Naive thymus-derived CD8-positive, alpha-beta T cell (primary cell): ENCODE measurements at regions not wholly inside any gene's neighbourhood (a gene's known extent, or its start where the extent isn't known, plus 50 kb on each side); places are given as distances from the start of the nearest gene placed in this dataset.

Experiments used
- ATAC-seq, 2 donors: fragments of 150-1000 bp; cut with Tn5 transposase in 1 of 2; sonication (Bioruptor Pico), chemical (Tn5 transposase) in 1 of 2; 1 replicate in 1 of 2; 2 replicates in 1 of 2; pipeline ENCODE4 v1.10.0; 2021; ENCODE audit warnings: mild to moderate bottlenecking in 2 of 2, moderate library complexity in 2 of 2
- POLR2A ChIA-PET: fragments of 350-600 bp; sonication (Branson Sonifier 250); formaldehyde crosslinking; loops from one replicate; lab custom pipeline; 2021; ENCODE audit warnings: antibody characterized with exemption; lab: Charles Lee
- DNase-seq, 10 donors: peaks; one replicate each; pipeline versions ENCODE4 v3.0.0 to v3.0.0-alpha.2; 2020 to 2022
- H3K27ac Mint-ChIP-seq, 10 donors: one replicate each; pipeline ENCODE4 v1.8.0; 2020 to 2022; ENCODE audit warnings: mild to moderate bottlenecking in 10 of 10, mixed read lengths in 10 of 10, moderate library complexity in 4 of 10, inconsistent platforms in 1 of 10
- H3K27me3 Mint-ChIP-seq, 5 donors: one replicate each; pipeline ENCODE4 v1.8.0; 2021 to 2022; ENCODE audit warnings: mixed read lengths in 5 of 5
- H3K36me3 Mint-ChIP-seq, 3 donors: one replicate each; pipeline ENCODE4 v1.8.0; 2020 to 2022; ENCODE audit warnings: mixed read lengths in 3 of 3, mild to moderate bottlenecking in 2 of 3, inconsistent platforms in 1 of 3
- H3K4me1 Mint-ChIP-seq, 4 donors: one replicate each; pipeline ENCODE4 v1.8.0; 2021 to 2022; ENCODE audit warnings: mixed read lengths in 4 of 4
- H3K4me3 Mint-ChIP-seq, 10 donors: one replicate each; pipeline ENCODE4 v1.8.0; 2020 to 2022; ENCODE audit warnings: mild to moderate bottlenecking in 10 of 10, mixed read lengths in 10 of 10, moderate library complexity in 6 of 10, inconsistent platforms in 1 of 10
- H3K9me3 Mint-ChIP-seq, 9 donors: one replicate each; pipeline ENCODE4 v1.8.0; 2020 to 2022; ENCODE audit warnings: mixed read lengths in 9 of 9, mild to moderate bottlenecking in 3 of 9, inconsistent platforms in 1 of 9, moderate library complexity in 1 of 9

DNA sequence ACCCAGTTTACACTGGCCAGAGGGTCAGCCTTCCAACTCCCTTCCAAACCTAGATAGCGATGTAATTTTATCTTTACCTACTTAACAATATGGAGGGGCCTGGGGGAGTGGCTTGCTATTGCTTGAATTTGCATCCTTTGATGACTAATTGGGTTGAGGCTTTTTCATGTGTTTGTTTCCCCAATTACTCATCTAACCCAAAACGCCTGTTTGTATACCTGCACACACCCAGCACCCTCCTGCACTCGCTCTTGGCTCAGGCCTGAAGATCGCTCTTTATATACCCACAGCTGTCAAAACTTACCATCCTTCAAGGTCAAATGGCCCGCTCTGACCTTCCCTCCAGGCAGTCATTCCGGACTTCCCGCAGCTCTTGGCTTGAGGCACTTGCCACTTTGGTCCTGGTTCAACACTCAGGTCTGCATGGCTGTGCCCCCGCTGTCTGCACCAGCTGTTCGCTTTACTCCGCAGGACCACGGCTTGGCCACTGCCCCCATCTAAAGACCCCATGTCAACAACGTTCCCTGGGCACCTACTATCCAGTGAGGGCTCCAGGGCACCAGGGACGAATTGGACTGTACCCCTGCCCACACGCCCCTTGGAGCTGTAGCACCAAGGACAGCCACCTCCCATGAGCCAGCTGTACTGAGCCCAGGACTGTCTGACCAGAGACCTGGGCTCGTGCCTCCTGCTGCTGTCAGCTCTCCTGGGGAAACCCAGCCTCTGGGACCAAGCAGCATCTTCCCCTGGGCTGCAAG, 76.1 kb upstream of the ADAMTS2 start:
- ATAC-seq, result no peak

DNA sequence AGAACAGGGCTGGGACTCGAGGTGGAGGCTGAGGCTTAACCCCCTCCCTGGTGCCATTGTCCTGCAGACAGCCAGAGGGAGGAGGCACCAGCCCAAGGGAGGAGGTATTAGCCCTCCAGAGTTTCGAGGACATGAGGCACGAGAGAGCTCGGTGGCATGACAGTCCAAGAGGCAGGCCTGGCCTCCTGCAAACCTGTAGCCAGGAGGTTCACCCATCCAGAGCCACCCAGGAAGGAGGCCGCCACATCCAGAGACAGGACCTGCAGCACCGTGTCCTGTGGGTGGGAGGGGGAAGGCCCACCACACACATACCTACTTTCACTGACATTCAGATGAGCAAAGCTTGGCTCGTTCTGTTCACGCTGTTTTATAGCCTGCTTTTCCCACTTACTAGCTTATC, 75.2 kb upstream of the ADAMTS2 start:
- H3K9me3 Mint-ChIP-seq, result no peaks in the 10 kb centered on the region
- POLR2A ChIA-PET, result no interaction called here
- no peak for ATAC-seq

More for the DNA sequence above, 76.1 kb upstream of the ADAMTS2 start:
- no peaks in the 10 kb centered on the region for H3K4me1 Mint-ChIP-seq
- no peak for DNase-seq
- POLR2A ChIA-PET, result no interaction called here
- no peak overlapping the region for H3K27ac Mint-ChIP-seq
- no peaks in the 10 kb centered on the region for H3K36me3 Mint-ChIP-seq
- H3K4me3 Mint-ChIP-seq, result no peak overlapping the region
- peaks cover 0 to 38% (median 18%) of the 10 kb centered on the region in 5 donors for H3K27me3 Mint-ChIP-seq
- H3K9me3 Mint-ChIP-seq, result no peaks in the 10 kb centered on the region

DNA sequence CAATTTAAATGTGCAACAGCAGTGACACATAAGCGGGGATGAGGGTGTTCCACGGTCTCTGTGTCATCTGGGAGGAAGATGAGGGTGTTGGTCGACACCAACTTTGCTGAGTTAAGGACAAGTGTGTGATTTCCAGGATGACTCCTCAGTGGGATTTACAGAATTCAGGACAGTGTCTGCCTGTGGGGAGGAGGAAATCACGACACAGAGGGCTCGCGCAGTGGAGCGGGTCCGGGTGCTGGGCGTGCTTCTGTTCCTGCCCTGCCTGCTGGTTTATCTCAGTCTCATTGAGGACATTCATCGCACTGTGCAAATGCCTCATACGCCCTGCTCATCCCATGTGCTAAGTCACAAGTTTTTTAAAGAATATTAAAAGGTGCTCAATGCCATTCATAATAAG, 73.7 kb upstream of the ADAMTS2 start:
- no peaks in the 10 kb centered on the region for H3K36me3 Mint-ChIP-seq
- POLR2A ChIA-PET, result no interaction called here
- H3K27ac Mint-ChIP-seq, result no peak overlapping the region
- ATAC-seq (no peak), DNase-seq (no peak)
- no peaks in the 10 kb centered on the region for H3K4me1 Mint-ChIP-seq
- no peaks in the 10 kb centered on the region for H3K9me3 Mint-ChIP-seq
- H3K27me3 Mint-ChIP-seq, result peaks cover 0 to 44% (median 24%) of the 10 kb centered on the region in 5 donors
- no peak overlapping the region for H3K4me3 Mint-ChIP-seq

More for the DNA sequence above, 75.2 kb upstream of the ADAMTS2 start:
- peaks cover 0 to 44% (median 24%) of the 10 kb centered on the region in 5 donors for H3K27me3 Mint-ChIP-seq
- no peaks in the 10 kb centered on the region for H3K36me3 Mint-ChIP-seq
- no peaks in the 10 kb centered on the region for H3K4me1 Mint-ChIP-seq
- no peak overlapping the region for H3K4me3 Mint-ChIP-seq
- DNase-seq, result no peak
- H3K27ac Mint-ChIP-seq, result no peak overlapping the region

DNA sequence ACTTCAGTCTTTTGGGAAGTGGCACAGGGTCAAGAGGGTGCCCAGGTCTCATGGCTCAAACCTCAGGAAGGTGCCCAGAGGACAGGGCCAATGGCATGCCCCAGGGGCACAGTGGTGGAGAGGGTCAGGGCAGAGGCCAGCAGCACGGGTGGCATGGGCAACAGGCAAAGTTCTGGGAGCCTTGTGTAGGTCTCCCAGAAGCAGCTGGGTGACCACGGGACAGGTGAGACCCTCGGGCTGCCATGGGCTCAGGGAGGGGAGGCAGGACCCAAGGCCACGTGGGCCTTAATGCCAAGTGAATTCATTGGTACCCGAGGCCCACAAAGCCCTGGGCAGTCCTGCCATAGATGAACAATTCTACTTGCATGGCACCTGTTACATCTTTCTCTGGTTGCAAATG, 72.4 kb upstream of the ADAMTS2 start:
- DNase-seq, result no peak
- Mint-ChIP-seq H3K9me3 (no peaks in the 10 kb centered on the region), H3K4me1 (no peaks in the 10 kb centered on the region), H3K36me3 (no peaks in the 10 kb centered on the region), H3K27me3 (peaks cover 0 to 35% (median 24%) of the 10 kb centered on the region in 5 donors), H3K27ac (no peak overlapping the region), H3K4me3 (no peak overlapping the region)
- POLR2A ChIA-PET, result no interaction called here
- no peak for ATAC-seq

DNA sequence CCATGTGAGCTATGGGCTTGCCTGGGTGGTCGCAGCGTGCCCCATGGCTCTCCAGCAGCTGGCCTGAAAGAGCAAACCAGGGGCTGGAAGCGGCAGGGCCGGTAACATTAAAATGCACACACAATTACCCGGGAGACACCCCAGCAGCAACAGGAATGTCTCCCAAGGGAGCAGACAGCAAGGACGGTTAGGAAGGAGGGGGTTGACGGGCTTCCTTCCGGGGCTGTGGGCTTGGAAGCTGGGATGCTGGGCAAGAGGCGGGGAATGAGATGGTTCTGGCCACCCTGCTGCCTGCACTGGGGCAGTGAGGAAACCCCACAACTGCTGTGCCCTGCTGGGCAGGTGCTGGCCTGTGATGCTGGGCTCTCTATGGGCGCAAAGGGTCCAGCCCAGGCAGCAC, 71.8 kb upstream of the ADAMTS2 start:
- Mint-ChIP-seq H3K9me3 (no peaks in the 10 kb centered on the region), H3K27ac (no peak overlapping the region), H3K4me3 (no peak overlapping the region), H3K36me3 (no peaks in the 10 kb centered on the region), H3K27me3 (peaks cover 0 to 28% (median 23%) of the 10 kb centered on the region in 5 donors), H3K4me1 (no peaks in the 10 kb centered on the region)
- ATAC-seq (no peak), DNase-seq (no peak)
- POLR2A ChIA-PET, result no interaction called here

DNA sequence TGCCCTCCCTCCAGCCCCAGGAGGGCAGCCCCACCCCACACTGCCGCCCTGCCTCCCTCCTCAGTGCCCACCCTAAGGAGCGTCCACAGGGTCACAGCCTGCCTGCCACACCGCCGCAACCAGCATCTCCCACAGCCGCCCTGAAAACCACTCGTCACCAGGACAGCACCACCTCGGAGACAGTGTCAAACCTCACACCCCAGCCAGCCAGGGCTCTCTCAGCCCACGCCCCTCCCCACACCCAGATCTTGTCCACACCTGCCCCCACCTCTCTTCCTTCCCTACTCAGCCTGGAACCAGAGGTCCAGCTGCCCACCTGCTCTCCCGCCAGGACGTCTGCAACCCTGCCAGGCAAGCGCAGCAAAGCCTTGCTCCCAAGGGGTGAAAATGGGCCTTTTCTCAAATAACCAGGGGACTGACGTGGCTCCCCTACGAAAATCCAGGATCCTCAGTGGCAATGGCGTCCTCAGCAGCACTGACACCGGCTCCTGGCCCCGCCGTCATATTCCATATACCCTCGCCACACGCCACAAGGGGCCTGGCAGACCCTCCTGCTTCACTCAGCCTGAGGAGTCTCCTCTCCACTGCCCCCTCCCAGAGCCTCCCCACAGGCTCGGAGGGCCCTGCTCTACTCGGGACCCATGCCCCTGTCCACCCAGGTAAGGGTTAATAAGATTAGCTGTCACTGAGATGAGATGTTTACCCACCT, 71.0 kb upstream of the ADAMTS2 start:
- peak in 1 of 10 donors; percentile 13 for DNase-seq
- Mint-ChIP-seq H3K4me3 (no peak overlapping the region), H3K27ac (no peak overlapping the region), H3K27me3 (peaks cover 0 to 24% (median 15%) of the 10 kb centered on the region in 5 donors), H3K4me1 (no peaks in the 10 kb centered on the region), H3K9me3 (no peaks in the 10 kb centered on the region), H3K36me3 (no peaks in the 10 kb centered on the region)
- POLR2A ChIA-PET, result no interaction called here
- ATAC-seq, result no peak

DNA sequence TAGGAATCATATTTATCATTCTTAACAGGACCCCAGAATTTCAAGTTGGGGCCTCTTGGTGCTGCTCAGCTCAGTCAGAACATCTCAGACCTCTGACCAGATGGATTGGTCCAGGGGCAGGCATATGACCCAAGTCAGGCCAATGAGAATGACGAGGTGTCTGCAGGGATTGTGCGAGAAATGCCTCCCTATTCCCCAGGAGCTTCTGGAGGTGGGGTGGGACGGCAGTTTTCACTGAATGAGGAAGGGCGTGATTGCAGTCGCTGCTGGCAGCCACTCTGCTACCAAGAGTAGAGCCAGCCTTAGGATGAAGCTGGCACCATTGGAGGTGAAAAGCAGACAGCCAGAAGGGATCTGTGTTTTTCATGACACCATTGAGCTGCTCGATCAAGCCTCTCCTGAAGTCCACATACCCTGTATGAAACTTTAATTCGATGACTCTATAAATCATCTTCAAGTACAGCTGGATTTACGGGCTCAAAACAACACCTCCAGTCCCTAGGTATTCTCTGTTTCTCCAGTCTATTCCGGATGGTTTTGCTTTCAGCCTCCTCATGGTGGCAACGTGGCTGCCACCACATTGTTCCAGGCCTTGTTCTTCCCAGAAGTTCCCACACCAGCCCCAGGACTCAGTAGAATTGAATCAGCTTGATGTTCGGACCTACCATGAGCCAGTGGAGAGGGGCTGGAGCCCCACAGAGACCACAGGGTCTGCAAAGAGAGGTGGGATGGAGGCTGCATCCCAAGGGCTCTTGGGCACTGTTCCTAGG, 70.2 kb upstream of the ADAMTS2 start:
- H3K4me3 Mint-ChIP-seq, result no peak overlapping the region
- no peaks in the 10 kb centered on the region for H3K9me3 Mint-ChIP-seq
- no peak for ATAC-seq
- H3K27ac Mint-ChIP-seq, result no peak overlapping the region
- POLR2A ChIA-PET, result interaction anchor here (1.3 kb wide), 1 partner anchor 12 kb away, joined by 3 read pairs; no protein-coding TSS in a partner anchor
- no peaks in the 10 kb centered on the region for H3K36me3 Mint-ChIP-seq
- H3K27me3 Mint-ChIP-seq, result peaks cover 0 to 24% (median 12%) of the 10 kb centered on the region in 5 donors
- peak in 1 of 10 donors; percentile 3 for DNase-seq
- no peaks in the 10 kb centered on the region for H3K4me1 Mint-ChIP-seq

DNA sequence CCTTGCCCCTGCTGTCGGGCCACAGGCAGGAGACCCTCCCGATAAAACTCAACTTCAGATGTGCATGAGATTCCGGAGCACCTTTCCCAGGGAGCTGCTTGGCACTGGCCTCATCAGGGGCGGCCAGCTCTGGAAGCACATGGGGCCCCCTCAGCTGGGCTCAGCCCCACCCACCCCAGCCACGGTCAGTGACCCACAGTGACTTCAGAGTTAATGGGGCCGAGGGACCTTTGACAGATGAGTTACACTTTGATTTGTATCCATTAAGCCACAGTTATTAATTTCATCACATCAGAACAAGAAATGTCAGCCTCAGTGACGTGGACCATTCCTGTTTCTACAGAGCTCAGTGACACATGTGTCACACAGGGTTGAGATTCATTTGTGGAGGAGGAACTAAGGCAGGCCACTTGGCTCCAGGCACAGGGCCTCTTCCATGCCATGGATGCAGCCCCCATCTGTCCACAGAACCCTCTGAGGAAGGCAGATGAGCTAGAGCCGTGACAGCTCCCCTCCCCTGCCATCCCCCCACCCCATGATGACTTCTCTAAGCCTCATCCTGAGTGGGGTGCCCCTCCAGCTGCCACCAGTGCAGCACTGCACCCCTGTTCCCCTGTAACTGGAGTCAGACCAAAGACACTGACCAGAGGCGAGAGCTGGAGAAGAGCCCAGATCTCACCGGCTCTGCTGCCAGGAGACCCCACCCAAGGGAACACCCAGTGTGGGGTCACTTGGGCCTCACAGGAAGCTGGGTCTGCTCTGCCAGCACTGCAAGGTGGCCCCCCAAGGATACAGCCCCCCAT, 69.4 kb upstream of the ADAMTS2 start:
- Mint-ChIP-seq H3K9me3 (no peaks in the 10 kb centered on the region), H3K4me3 (no peak overlapping the region), H3K27me3 (peaks cover 0 to 24% (median 12%) of the 10 kb centered on the region in 5 donors), H3K27ac (no peak overlapping the region), H3K4me1 (no peaks in the 10 kb centered on the region), H3K36me3 (no peaks in the 10 kb centered on the region)
- DNase-seq, result peak in 1 of 10 donors; percentile 5
- no peak for ATAC-seq
- POLR2A ChIA-PET, result interaction anchor here (1.3 kb wide), 1 partner anchor 13 kb away, joined by 3 read pairs; no protein-coding TSS in a partner anchor

DNA sequence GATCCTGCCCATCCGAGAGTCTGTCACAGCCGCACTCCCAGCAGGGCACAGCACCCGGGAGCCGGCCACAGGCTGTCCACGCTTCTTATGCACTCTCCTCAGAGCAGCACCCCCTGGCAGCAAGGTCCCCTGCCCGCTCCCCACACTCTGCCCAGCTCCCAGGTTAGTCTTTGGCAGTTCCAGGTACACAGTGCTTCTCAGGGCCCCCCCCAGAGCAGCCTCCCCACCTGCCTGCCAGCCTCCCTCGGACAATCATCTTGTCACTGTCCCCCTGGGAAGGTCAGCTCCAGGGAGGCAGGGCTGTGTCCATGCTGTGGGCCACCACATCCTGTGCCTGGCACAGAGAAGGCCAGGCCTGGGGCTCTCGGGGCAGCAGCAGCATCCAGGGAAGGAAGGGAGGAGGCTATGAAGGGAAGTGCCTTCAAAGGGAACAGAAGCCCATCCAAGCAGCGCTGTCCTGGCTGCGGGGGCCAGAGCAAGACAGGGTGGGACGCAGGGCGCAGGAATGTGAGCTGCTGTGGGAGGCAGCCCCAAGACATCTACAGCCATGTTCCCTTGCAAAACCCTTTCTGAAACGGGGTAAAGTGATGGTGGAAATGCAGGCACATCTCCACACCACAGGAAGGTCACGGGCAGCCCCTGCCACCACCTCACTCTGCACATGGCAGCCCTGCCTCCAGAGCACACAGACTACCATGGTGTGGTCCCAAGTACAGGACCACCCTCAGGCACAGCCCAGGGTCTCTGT, 68.6 kb upstream of the ADAMTS2 start:
- no peak for ATAC-seq
- POLR2A ChIA-PET, result interaction anchor here (1.3 kb wide), 1 partner anchor 13 kb away, joined by 3 read pairs; no protein-coding TSS in a partner anchor
- Mint-ChIP-seq H3K4me3 (no peak overlapping the region), H3K36me3 (no peaks in the 10 kb centered on the region), H3K4me1 (no peaks in the 10 kb centered on the region), H3K27ac (peak overlapping the region in 1 of 10 donors; percentile 77), H3K27me3 (peaks cover 0 to 23% (median 12%) of the 10 kb centered on the region in 5 donors), H3K9me3 (no peaks in the 10 kb centered on the region)
- DNase-seq, result peak in 1 of 10 donors; percentile 10

DNA sequence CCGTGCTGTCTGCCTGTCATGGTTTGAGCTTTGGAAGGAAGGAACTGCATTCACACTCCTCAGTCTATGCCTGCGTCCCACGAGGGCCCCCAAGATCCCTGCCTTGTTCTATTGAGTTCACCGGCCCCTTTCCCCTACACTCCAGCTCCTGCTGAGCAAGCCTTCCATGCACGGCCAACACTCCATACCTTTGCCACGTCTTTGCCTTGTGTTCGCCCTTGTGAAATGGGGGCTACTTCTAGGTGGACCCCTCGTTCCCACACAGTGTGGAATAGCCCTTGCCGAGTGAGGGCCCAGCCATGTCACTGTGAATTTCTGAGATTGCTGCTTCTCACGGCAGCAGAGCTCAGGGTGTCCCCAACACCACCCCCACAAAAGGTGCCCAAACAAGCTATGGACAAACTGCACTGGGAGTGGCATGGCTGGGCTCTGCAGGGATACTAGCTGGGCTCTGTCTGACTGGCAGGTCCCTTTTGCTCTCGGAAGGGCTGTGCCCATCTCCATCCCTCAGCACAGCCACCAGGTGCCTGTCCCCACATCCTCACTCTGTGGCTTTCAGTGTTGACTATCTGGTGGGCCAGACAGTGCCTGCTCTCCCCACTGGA, 67.9 kb upstream of the ADAMTS2 start:
- POLR2A ChIA-PET, result no interaction called here
- DNase-seq (peak in 1 of 10 donors; percentile 14), ATAC-seq (no peak)
- Mint-ChIP-seq H3K36me3 (no peaks in the 10 kb centered on the region), H3K27ac (peak overlapping the region in 1 of 10 donors; percentile 22), H3K27me3 (peaks cover 0 to 23% (median 9%) of the 10 kb centered on the region in 5 donors), H3K4me1 (no peaks in the 10 kb centered on the region), H3K4me3 (no peak overlapping the region), H3K9me3 (no peaks in the 10 kb centered on the region)

DNA sequence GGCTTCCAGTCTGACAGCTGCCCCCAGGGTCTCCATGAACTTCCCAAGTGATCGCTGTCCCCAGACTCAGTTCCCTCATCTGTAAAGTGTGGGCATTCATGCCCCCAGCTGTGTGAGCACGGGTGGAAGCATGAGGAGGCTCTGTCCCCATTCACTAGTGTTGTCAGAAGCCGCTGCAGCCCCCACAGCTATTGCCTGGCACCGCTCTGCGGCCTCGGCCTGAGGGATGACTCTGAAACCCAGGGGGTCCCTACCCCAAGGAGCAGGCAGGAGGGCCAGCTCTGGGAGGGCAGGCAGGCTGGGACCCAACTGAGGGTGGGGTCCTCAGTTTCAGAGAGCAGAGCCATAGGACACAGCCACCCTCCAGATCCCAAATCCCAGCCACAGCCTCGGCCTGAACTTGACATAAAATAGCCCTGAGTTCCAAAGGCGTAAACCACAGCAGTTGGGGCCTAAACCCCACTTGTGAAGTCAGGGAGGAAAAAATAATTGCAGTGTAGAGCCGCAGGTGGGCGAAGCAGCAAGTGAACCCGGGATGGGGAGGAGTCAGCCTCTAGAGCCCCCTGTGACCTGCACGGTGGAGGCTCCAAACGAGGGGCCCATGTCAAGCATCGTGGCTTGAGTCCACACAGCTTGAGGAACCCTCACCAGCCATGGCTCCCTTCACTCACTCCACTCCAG, 66.0 kb upstream of the ADAMTS2 start:
- H3K9me3 Mint-ChIP-seq, result no peaks in the 10 kb centered on the region
- H3K27me3 Mint-ChIP-seq, result peaks cover 0 to 6% (median 5%) of the 10 kb centered on the region in 5 donors
- DNase-seq (peak in 1 of 10 donors; percentile 10), ATAC-seq (no peak)
- H3K27ac Mint-ChIP-seq, result no peak overlapping the region
- no peaks in the 10 kb centered on the region for H3K4me1 Mint-ChIP-seq
- POLR2A ChIA-PET, result no interaction called here
- H3K4me3 Mint-ChIP-seq, result no peak overlapping the region
- H3K36me3 Mint-ChIP-seq, result no peaks in the 10 kb centered on the region
